ENCODE measurements at regions not wholly inside any gene's neighbourhood (a gene's known extent, or its start where the extent isn't known, plus 50 kb on each side); places are given as distances from the start of the nearest gene placed in this dataset.

DNA sequence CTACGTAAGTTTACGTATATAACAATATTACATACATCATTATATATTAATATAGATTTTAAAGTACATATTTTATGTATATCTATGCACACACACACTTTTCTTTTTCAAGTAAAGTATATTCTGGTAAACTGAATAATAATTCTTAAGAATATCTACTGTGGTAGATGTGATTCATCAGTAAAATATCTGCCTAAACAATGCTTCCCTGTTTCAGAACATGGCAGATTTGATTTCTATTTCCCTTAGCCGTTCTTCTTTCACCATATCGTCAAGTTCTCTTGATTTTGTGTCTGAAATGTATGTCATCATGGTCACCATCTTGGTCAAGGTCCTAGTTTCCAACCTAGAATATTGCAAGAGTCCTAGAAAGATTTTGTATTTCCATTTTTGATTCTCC, 195.6 kb downstream of the HDGFL1 start:
- CTCF ChIA-PET, result no interaction called here

DNA sequence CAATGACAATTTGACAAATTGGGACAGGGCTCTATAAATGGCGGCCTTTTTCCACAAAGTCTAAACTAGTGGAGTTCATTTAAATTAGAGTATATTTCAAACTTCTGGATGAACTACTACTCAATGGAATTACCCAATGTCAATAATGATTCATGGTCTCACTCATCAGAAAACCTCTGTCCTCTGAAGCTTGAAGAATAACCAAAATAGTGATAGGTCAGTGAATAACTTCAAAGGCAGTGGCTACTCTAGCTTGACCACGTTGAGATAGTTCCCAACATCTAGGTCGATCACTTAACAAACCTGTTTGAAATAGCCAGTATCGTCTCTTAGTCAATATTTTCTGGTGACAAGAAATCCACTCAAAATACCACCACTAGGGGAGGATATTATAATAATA, 197.6 kb downstream of the HDGFL1 start:
- no peaks in the 10 kb centered on the region for H3K36me3 Mint-ChIP-seq
- no peak overlapping the region for H3K4me3 Mint-ChIP-seq
- H3K9me3 Mint-ChIP-seq, result no peaks in the 10 kb centered on the region
- POLR2A ChIA-PET, result no interaction called here
- DNase-seq (ENCODE audit: low spot score), result no peak
- no peak for ATAC-seq
- H3K4me1 Mint-ChIP-seq, result no peaks in the 10 kb centered on the region
- H3K27ac Mint-ChIP-seq, result no peak overlapping the region
- CTCF ChIA-PET, result no interaction called here
- no peaks in the 10 kb centered on the region for H3K27me3 Mint-ChIP-seq (ENCODE audit: low read depth)
- TF ChIP-seq NR3C1 (CRISPR knock-in tag; conservative IDR thresholded peaks at IDR 0.05; ENCODE audit: low read depth), result no peak
- no peak for TF ChIP-seq SMAD3 (CRISPR knock-in tag; IDR thresholded peaks at IDR 0.05; ENCODE audit: borderline replicate concordance)
- TF ChIP-seq, protein P1, sequence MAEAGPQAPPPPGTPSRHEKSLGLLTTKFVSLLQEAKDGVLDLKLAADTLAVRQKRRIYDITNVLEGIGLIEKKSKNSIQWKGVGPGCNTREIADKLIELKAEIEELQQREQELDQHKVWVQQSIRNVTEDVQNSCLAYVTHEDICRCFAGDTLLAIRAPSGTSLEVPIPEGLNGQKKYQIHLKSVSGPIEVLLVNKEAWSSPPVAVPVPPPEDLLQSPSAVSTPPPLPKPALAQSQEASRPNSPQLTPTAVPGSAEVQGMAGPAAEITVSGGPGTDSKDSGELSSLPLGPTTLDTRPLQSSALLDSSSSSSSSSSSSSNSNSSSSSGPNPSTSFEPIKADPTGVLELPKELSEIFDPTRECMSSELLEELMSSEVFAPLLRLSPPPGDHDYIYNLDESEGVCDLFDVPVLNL (CRISPR knock-in tag; IDR thresholded peaks at IDR 0.05; ENCODE audit: borderline replicate concordance, low read depth), result no peak
- TF ChIP-seq, protein P2, sequence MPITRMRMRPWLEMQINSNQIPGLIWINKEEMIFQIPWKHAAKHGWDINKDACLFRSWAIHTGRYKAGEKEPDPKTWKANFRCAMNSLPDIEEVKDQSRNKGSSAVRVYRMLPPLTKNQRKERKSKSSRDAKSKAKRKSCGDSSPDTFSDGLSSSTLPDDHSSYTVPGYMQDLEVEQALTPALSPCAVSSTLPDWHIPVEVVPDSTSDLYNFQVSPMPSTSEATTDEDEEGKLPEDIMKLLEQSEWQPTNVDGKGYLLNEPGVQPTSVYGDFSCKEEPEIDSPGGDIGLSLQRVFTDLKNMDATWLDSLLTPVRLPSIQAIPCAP (CRISPR knock-in tag; IDR thresholded peaks at IDR 0.05), result no peak
- TF ChIP-seq HMGA2 (CRISPR knock-in tag; IDR thresholded peaks at IDR 0.05), result no peak
- TF ChIP-seq, protein P3, sequence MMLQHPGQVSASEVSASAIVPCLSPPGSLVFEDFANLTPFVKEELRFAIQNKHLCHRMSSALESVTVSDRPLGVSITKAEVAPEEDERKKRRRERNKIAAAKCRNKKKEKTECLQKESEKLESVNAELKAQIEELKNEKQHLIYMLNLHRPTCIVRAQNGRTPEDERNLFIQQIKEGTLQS (CRISPR knock-in tag; conservative IDR thresholded peaks at IDR 0.05), result no peak
- no peak for TF ChIP-seq ZNF423 (CRISPR knock-in tag; IDR thresholded peaks at IDR 0.05)
- TF ChIP-seq OVOL2 (CRISPR knock-in tag; IDR thresholded peaks at IDR 0.05; ENCODE audit: borderline replicate concordance), result no peak

More for the DNA sequence above, 195.6 kb downstream of the HDGFL1 start:
- Mint-ChIP-seq H3K36me3 (no peaks in the 10 kb centered on the region), H3K27ac (no peak overlapping the region), H3K4me3 (no peak overlapping the region), H3K9me3 (0 out of 2 replicates have a peak, but pooled peaks cover 3% of the 10 kb centered on the region), H3K4me1 (no peaks in the 10 kb centered on the region), H3K27me3 (ENCODE audit: low read depth) (no peaks in the 10 kb centered on the region)
- ATAC-seq (no peak), DNase-seq (ENCODE audit: low spot score) (no peak)
- POLR2A ChIA-PET, result no interaction called here
- TF ChIP-seq, protein P4, sequence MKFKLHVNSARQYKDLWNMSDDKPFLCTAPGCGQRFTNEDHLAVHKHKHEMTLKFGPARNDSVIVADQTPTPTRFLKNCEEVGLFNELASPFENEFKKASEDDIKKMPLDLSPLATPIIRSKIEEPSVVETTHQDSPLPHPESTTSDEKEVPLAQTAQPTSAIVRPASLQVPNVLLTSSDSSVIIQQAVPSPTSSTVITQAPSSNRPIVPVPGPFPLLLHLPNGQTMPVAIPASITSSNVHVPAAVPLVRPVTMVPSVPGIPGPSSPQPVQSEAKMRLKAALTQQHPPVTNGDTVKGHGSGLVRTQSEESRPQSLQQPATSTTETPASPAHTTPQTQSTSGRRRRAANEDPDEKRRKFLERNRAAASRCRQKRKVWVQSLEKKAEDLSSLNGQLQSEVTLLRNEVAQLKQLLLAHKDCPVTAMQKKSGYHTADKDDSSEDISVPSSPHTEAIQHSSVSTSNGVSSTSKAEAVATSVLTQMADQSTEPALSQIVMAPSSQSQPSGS (CRISPR knock-in tag; IDR thresholded peaks at IDR 0.05; ENCODE audit: borderline replicate concordance, low read depth), result no peak
- TF ChIP-seq MYBL2 (CRISPR knock-in tag; IDR thresholded peaks at IDR 0.05) (no peak), NR3C1 (CRISPR knock-in tag; conservative IDR thresholded peaks at IDR 0.05; ENCODE audit: low read depth) (no peak), ETV6 (CRISPR knock-in tag; IDR thresholded peaks at IDR 0.05) (no peak), OVOL2 (CRISPR knock-in tag; IDR thresholded peaks at IDR 0.05; ENCODE audit: borderline replicate concordance) (no peak), ZNF423 (CRISPR knock-in tag; IDR thresholded peaks at IDR 0.05) (no peak), NFYB (CRISPR knock-in tag; conservative IDR thresholded peaks at IDR 0.05; ENCODE audit: low read depth) (no peak), FOXJ3 (CRISPR knock-in tag; IDR thresholded peaks at IDR 0.05; ENCODE audit: borderline replicate concordance) (no peak), ELF4 (CRISPR knock-in tag; IDR thresholded peaks at IDR 0.05; ENCODE audit: low read depth) (no peak), TEAD1 (CRISPR knock-in tag; IDR thresholded peaks at IDR 0.05) (no peak), SMAD4 (CRISPR knock-in tag; IDR thresholded peaks at IDR 0.05) (no peak), GRHL2 (CRISPR knock-in tag; IDR thresholded peaks at IDR 0.05; ENCODE audit: insufficient replicate concordance, severe bottlenecking) (no peak), ZNF671 (CRISPR knock-in tag; IDR thresholded peaks at IDR 0.05) (no peak)
- TF ChIP-seq, protein P5, sequence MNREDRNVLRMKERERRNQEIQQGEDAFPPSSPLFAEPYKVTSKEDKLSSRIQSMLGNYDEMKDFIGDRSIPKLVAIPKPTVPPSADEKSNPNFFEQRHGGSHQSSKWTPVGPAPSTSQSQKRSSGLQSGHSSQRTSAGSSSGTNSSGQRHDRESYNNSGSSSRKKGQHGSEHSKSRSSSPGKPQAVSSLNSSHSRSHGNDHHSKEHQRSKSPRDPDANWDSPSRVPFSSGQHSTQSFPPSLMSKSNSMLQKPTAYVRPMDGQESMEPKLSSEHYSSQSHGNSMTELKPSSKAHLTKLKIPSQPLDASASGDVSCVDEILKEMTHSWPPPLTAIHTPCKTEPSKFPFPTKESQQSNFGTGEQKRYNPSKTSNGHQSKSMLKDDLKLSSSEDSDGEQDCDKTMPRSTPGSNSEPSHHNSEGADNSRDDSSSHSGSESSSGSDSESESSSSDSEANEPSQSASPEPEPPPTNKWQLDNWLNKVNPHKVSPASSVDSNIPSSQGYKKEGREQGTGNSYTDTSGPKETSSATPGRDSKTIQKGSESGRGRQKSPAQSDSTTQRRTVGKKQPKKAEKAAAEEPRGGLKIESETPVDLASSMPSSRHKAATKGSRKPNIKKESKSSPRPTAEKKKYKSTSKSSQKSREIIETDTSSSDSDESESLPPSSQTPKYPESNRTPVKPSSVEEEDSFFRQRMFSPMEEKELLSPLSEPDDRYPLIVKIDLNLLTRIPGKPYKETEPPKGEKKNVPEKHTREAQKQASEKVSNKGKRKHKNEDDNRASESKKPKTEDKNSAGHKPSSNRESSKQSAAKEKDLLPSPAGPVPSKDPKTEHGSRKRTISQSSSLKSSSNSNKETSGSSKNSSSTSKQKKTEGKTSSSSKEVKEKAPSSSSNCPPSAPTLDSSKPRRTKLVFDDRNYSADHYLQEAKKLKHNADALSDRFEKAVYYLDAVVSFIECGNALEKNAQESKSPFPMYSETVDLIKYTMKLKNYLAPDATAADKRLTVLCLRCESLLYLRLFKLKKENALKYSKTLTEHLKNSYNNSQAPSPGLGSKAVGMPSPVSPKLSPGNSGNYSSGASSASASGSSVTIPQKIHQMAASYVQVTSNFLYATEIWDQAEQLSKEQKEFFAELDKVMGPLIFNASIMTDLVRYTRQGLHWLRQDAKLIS (CRISPR knock-in tag; IDR thresholded peaks at IDR 0.05; ENCODE audit: borderline replicate concordance), result no peak
- TF ChIP-seq, protein P6, sequence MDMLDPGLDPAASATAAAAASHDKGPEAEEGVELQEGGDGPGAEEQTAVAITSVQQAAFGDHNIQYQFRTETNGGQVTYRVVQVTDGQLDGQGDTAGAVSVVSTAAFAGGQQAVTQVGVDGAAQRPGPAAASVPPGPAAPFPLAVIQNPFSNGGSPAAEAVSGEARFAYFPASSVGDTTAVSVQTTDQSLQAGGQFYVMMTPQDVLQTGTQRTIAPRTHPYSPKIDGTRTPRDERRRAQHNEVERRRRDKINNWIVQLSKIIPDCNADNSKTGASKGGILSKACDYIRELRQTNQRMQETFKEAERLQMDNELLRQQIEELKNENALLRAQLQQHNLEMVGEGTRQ (CRISPR knock-in tag; IDR thresholded peaks at IDR 0.05), result no peak
- TF ChIP-seq, protein P7, sequence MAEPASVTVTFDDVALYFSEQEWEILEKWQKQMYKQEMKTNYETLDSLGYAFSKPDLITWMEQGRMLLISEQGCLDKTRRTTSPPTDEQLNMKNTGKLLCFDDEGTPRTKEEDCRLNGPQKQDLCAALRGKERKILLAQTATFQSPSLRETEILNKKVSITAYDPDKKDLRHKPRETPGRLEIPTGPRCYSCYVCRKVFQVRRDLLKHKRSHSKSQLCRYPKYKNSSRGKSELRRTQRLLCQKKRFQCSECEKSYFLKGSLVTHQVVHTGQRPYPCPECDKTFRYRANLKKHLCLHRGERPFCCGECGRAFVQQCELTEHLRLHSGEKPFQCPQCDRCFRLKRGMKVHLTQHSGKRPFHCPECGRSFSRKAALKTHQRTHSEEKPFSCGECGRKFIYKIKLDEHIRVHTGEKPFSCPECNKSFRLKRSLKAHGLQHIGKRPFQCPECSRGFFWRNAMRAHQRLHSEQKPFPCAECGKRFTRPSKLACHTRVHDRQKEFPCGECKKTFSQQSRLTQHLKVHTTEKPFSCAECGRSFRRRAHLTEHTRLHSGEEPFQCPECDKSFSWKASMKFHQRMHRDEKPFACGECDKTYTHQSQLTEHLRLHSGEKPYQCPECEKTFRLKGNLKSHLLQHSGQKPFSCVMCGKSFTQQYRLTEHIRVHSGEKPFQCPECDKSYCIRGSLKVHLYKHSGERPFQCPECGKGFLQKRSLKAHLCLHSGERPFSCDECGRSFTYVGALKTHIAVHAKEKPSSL (CRISPR knock-in tag; conservative IDR thresholded peaks at IDR 0.05), result no peak
